K562 (cell line): ENCODE measurements at regions not wholly inside any gene's neighbourhood (a gene's known extent, or its start where the extent isn't known, plus 50 kb on each side); places are given as distances from the start of the nearest gene placed in this dataset.

ENCODE experiments used
- ATAC-seq: fragments of 200-7000 bp; cut with Tn5 transposase; 3 replicates; pipeline ENCODE4 v1.9.1; 2020; ENCODE audit warnings: moderate library complexity
- BruUV-seq: library from RNA; stranded (reverse); fragments of 400-500 nt; replicated peaks from 2 replicates; lab custom pipeline; 2021; lab: Mats Ljungman, UMichigan
- CTCF ChIA-PET: fragments of 300-600 bp; formaldehyde crosslinking; extraction: SDS; loops from one replicate; lab custom pipeline; 2021; ENCODE audit warnings: low intra/inter-chr PET ratio; lab: Yijun Ruan, JAX
- POLR2A ChIA-PET: fragments of 300-600, 350-650 bp; sonication (Branson Sonifier 250); formaldehyde crosslinking; extraction: SDS; loops from one replicate; lab custom pipeline; 2021; ENCODE audit warnings: antibody characterized with exemption, inconsistent platforms; lab: Yijun Ruan, JAX
- DNase-seq, 4 experiments: peaks; one replicate each; pipeline versions ENCODE4 v3.0.0 to v3.0.0-alpha.2; 2011 to 2018; ENCODE audit warnings: low spot score in 3 of 4, mixed read lengths in 3 of 4; ENCODE audit errors: extremely low read depth in 1 of 4
- FAIRE-seq: peaks from 2 replicates; lab custom pipeline; 2011; peaks lifted over from hg19 to GRCh38; lab: Jason Lieb, UNC
- H2AFZ ChIP-seq: 2 replicates; pipeline ENCODE4 v1.6.0; 2011; ENCODE audit warnings: low read depth, low read length, control low read depth, inconsistent platforms
- H3K27ac ChIP-seq: fragments of 200-600 bp; 3 replicates; pipeline ENCODE4 v1.8.0; 2011; ENCODE audit warnings: low read depth, mild to moderate bottlenecking, control low read depth, inconsistent platforms, low read length, moderate library complexity, mixed read lengths; ENCODE audit errors: extremely low read depth
- H3K27me3 ChIP-seq, 2 experiments: fragments of 300-600 bp in 1 of 2; 2 replicates in 1 of 2; 3 replicates in 1 of 2; pipeline versions ENCODE4 v1.6.0 to v1.8.0; 2011; ENCODE audit warnings: inconsistent platforms in 2 of 2, low read length in 2 of 2, mild to moderate bottlenecking in 1 of 2, mixed read lengths in 1 of 2, moderate library complexity in 1 of 2; ENCODE audit not compliant: control insufficient read depth in 2 of 2, insufficient read depth in 2 of 2
- H3K36me3 ChIP-seq: fragments of 300-600 bp; 3 replicates; pipeline ENCODE4 v1.8.0; 2011; ENCODE audit warnings: mild to moderate bottlenecking, low read length, inconsistent platforms; ENCODE audit not compliant: control insufficient read depth, insufficient read depth
- H3K4me1 ChIP-seq, 2 experiments: fragments of 200-600 bp in 1 of 2; replicated peaks in 1 of 2; 2 replicates in 1 of 2; 3 replicates in 1 of 2; pipeline versions ENCODE4 v1.5.1 to v1.8.0; 2011; ENCODE audit warnings: inconsistent platforms in 2 of 2, low read length in 2 of 2, mild to moderate bottlenecking in 1 of 2, mixed read lengths in 1 of 2, moderate library complexity in 1 of 2; ENCODE audit not compliant: control insufficient read depth in 2 of 2, insufficient read depth in 2 of 2
- H3K4me2 ChIP-seq: 2 replicates; pipeline ENCODE4 v1.6.1; 2011; ENCODE audit warnings: low read length, control low read depth, inconsistent platforms, mixed read lengths; ENCODE audit not compliant: insufficient read depth
- H3K4me3 ChIP-seq: fragments of 200-600 bp; sonication (generic), shearing (Covaris generic); 2 replicates; pipeline ENCODE4 v1.5.1; 2016; ENCODE audit warnings: control low read depth, inconsistent platforms
- H3K79me2 ChIP-seq: fragments of 200-600 bp; 3 replicates; pipeline ENCODE4 v1.8.0; 2011; ENCODE audit warnings: low read length, inconsistent platforms; ENCODE audit not compliant: control insufficient read depth, insufficient read depth
- H3K9ac ChIP-seq, 2 experiments: 2 replicates each; pipeline versions ENCODE4 v1.6.0 to v1.6.1; 2011; ENCODE audit warnings: low read depth in 2 of 2, low read length in 2 of 2, control low read depth in 1 of 2, inconsistent platforms in 1 of 2, mild to moderate bottlenecking in 1 of 2, mixed read lengths in 1 of 2; ENCODE audit not compliant: insufficient read depth in 1 of 2
- H3K9me1 ChIP-seq: one replicate; pipeline ENCODE4 v1.6.0; 2011; ENCODE audit warnings: inconsistent platforms, mild to moderate bottlenecking, low read length, moderate library complexity; ENCODE audit not compliant: control insufficient read depth, insufficient read depth
- H3K9me3 ChIP-seq: replicated peaks from 2 replicates; pipeline ENCODE4 v1.5.1; 2011; ENCODE audit warnings: low read depth, low read length, inconsistent platforms; ENCODE audit not compliant: control insufficient read depth, insufficient read depth
- H4K20me1 ChIP-seq: replicated peaks from 2 replicates; pipeline ENCODE4 v1.6.1; 2011; ENCODE audit warnings: low read length, inconsistent platforms, mixed read lengths; ENCODE audit not compliant: control insufficient read depth, insufficient read depth
- DMBX1 ChIP-seq: fragments of 250-450 bp; sonication (Bioruptor Pico); IDR thresholded peaks from 2 replicates; pipeline ENCODE4 v1.8.0; 2022; ENCODE audit warnings: inconsistent platforms, mild to moderate bottlenecking, moderate library complexity, borderline replicate concordance
- GABPA ChIP-seq: fragments of 200-800 bp; sonication (Bioruptor generic); conservative IDR thresholded peaks from 2 replicates; pipeline ENCODE4 v1.6.1; 2016; ENCODE audit warnings: low read depth, missing genetic modification characterization, missing compliant biosample characterization
- SIRT6 ChIP-seq: IDR thresholded peaks from one replicate; pipeline ENCODE4 v1.6.1; 2012; ENCODE audit warnings: low read depth, mild to moderate bottlenecking, control low read depth, inconsistent platforms, low read length, moderate library complexity
- SNIP1 ChIP-seq: fragments of 450-650 bp; IDR thresholded peaks from 2 replicates; pipeline ENCODE4 v1.7.1; 2017; ENCODE audit warnings: low read depth, mild to moderate bottlenecking
- TAL1 ChIP-seq: fragments of 450-650 bp; IDR thresholded peaks from 2 replicates; pipeline ENCODE4 v1.6.1; 2016; ENCODE audit warnings: mild to moderate bottlenecking
- XRCC5 ChIP-seq: fragments of 200-400 bp; formaldehyde crosslinking; IDR thresholded peaks from 2 replicates; pipeline ENCODE4 v1.6.1; 2017; ENCODE audit warnings: low read depth, mild to moderate bottlenecking, low read length
- ZFP30 ChIP-seq: fragments of 250-450 bp; sonication (Bioruptor Pico); IDR thresholded peaks from 2 replicates; pipeline ENCODE4 v1.8.0; 2022; ENCODE audit warnings: moderate library complexity, mild to moderate bottlenecking, inconsistent platforms, borderline replicate concordance
- ZSCAN32 ChIP-seq: fragments of 450-650 bp; formaldehyde crosslinking; IDR thresholded peaks from 2 replicates; pipeline ENCODE4 v1.4.0; 2020; ENCODE audit warnings: mild to moderate bottlenecking, moderate library complexity
- WGBS: fragments of 100-300 bp; shearing (Covaris generic); methylation state at CpG from one replicate; pipeline ENCODE4 v1.1.6; 2016; ENCODE audit warnings: low coverage, mixed read lengths; ENCODE audit not compliant: insufficient coverage; ENCODE audit errors: missing lambda C conversion rate; 5-methylcytosine and 5-hydroxymethylcytosine counted together
- in situ Hi-C: fragments of 300-500 bp; cut with MboI; formaldehyde crosslinking; loops from 4 replicates; pipeline ENCODE4 v1.15.0; 2018; ENCODE audit warnings: inconsistent platforms, mixed read lengths
- intact Hi-C: fragments of 100-400 bp; cut with micrococcal nuclease; formaldehyde crosslinking; loops from 2 replicates; pipeline ENCODE4 v1.14.2; 2022

DNA sequence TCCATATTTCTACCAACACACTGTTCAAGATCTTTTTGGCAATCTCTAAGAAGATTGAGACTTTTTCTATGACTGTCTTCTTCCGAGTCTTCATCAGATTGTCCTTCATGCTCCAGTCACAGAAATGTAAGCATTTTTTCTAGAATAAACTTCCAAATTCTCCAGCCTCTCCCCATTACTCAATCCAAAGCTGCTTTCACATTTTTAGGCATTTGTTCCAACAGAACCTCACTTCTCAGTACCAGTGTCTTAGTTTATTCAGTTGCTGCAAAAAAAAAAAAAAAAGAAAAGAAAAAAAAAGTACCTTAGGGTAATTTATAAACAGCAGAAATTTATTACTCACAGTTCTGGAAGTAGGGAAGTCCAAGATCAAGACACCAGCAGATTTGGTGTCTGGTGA lies 290.8 kb upstream of the NOVA1 start (continued):
- TF ChIP-seq ZFP30 (CRISPR knock-in tag) (no peak), XRCC5 (no peak), SIRT6 (no peak), TAL1 (no peak)

DNA sequence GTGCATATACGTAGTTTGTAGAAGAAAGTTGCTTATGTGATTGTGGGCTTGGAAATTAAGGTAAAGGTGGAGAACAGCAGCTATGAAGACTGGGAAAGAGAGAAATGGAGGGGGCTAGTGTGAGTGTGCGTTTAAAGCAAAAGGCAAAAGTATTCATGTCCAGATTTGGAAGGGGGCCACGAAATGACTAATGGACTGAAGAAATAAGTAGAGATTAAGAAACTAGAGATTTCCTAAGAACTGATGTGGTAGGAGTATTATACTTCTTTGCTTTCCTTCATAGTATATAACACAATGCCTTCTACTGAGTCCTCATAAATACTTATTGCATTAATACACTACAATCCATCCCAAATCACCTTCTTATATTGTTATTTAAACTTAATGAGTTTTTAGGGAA lies 298.6 kb upstream of the NOVA1 start:
- no peak overlapping the region for H3K9ac ChIP-seq
- no peak for TF ChIP-seq GABPA (tag)
- no peak for TF ChIP-seq ZSCAN32 (CRISPR knock-in tag)
- TF ChIP-seq DMBX1 (CRISPR knock-in tag), result no peak
- no peak for TF ChIP-seq SNIP1
- no peak overlapping the region for H3K4me2 ChIP-seq
- FAIRE-seq, result no peak
- CTCF ChIA-PET, result no interaction called here
- no peaks in the 10 kb centered on the region for H3K4me1 ChIP-seq
- BruUV-seq, result no TSS peak
- H3K27me3 ChIP-seq, result no peaks in the 10 kb centered on the region
- no peaks in the 10 kb centered on the region for H4K20me1 ChIP-seq
- H3K4me3 ChIP-seq, result no peak overlapping the region
- H3K79me2 ChIP-seq, result no peaks in the 10 kb centered on the region
- no peak for DNase-seq
- H3K36me3 ChIP-seq, result no peaks in the 10 kb centered on the region
- intact Hi-C loops, result no loop called here
- H3K27ac ChIP-seq, result no peak overlapping the region
- 54% methylated on average over 2 of the region's 3 CpGs for WGBS
- in situ Hi-C loops, result no loop called here
- ATAC-seq, result no peak
- POLR2A ChIA-PET, result interaction anchor here (0.7 kb wide), 1 partner anchor 337 kb away, joined by 3 read pairs; no protein-coding TSS in a partner anchor
- no peaks in the 10 kb centered on the region for H3K9me3 ChIP-seq
- no peaks in the 10 kb centered on the region for H3K9me1 ChIP-seq
- H2AFZ ChIP-seq, result no peak overlapping the region
